ENCODE measurements at regions not wholly inside any gene's neighbourhood (a gene's known extent, or its start where the extent isn't known, plus 50 kb on each side); places are given as distances from the start of the nearest gene placed in this dataset.

DNA sequence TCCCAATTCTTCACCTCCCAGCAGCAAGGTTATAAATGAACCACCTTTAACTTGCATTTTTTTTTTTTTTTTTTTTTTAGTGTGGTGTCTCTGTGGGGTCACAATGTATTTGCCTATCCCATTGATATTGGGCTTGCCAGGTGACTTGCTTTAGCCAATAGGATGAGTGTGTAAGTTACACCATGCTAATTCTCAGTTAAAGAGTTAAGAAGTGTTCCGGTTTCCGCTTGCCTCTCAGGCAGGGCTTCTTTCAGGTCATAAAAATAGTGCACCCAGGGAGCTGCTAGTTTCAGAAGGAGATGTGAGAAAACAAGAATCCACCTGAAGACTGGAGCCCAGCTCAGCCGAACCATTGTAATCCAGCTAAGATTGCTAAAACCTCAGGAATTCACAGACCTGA, 84.2 kb upstream of the PTPRD start:
- Histone ChIP-seq H3K4me1 (ENCODE audit: insufficient read depth, poor library complexity, severe bottlenecking) (no peaks in the 10 kb centered on the region), H3K4me3 (ENCODE audit: severe bottlenecking) (no peak overlapping the region), H3K36me3 (ENCODE audit: low read depth) (no peaks in the 10 kb centered on the region), H3K27me3 (ENCODE audit: insufficient read depth, poor library complexity, severe bottlenecking) (peaks cover 3% of the 10 kb centered on the region), H3K27ac (ENCODE audit: poor library complexity, severe bottlenecking) (no peak overlapping the region), H3K9me3 (ENCODE audit: severe bottlenecking) (no peaks in the 10 kb centered on the region)
- no peak for ATAC-seq (ENCODE audit: low read depth)
- no peak for DNase-seq (ENCODE audit: low spot score)
- no peak for TF ChIP-seq CTCF (IDR thresholded peaks at IDR 0.05; ENCODE audit: poor library complexity, severe bottlenecking)

GRCh38 chr9:10700291-10700690, 87.5 kb upstream of the PTPRD start:
- peaks cover 3% of the 10 kb centered on the region for H3K27me3 ChIP-seq (ENCODE audit: insufficient read depth, poor library complexity, severe bottlenecking)
- no peak overlapping the region for H3K4me3 ChIP-seq (ENCODE audit: severe bottlenecking)
- ATAC-seq (ENCODE audit: low read depth): no peak
- no peaks in the 10 kb centered on the region for H3K9me3 ChIP-seq (ENCODE audit: severe bottlenecking)
- no peaks in the 10 kb centered on the region for H3K36me3 ChIP-seq (ENCODE audit: low read depth)
- no peak overlapping the region for H3K27ac ChIP-seq (ENCODE audit: poor library complexity, severe bottlenecking)
- TF ChIP-seq CTCF (IDR thresholded peaks at IDR 0.05; ENCODE audit: poor library complexity, severe bottlenecking): no peak
- no peaks in the 10 kb centered on the region for H3K4me1 ChIP-seq (ENCODE audit: insufficient read depth, poor library complexity, severe bottlenecking)
- DNase-seq (ENCODE audit: low spot score): no peak

GRCh38 chr9:10700915-10701314, 88.1 kb upstream of the PTPRD start:
- H3K9me3 ChIP-seq (ENCODE audit: severe bottlenecking): no peaks in the 10 kb centered on the region

GRCh38 chr9:10701906-10702305, 89.1 kb upstream of the PTPRD start:
- no peak overlapping the region for H3K27ac ChIP-seq (ENCODE audit: poor library complexity, severe bottlenecking)
- DNase-seq (ENCODE audit: low spot score) (no peak), ATAC-seq (ENCODE audit: low read depth) (no peak)
- peaks cover 3% of the 10 kb centered on the region for H3K27me3 ChIP-seq (ENCODE audit: insufficient read depth, poor library complexity, severe bottlenecking)
- H3K4me3 ChIP-seq (ENCODE audit: severe bottlenecking): no peak overlapping the region
- no peak for TF ChIP-seq CTCF (IDR thresholded peaks at IDR 0.05; ENCODE audit: poor library complexity, severe bottlenecking)
- H3K36me3 ChIP-seq (ENCODE audit: low read depth): no peaks in the 10 kb centered on the region
- no peaks in the 10 kb centered on the region for H3K9me3 ChIP-seq (ENCODE audit: severe bottlenecking)
- no peaks in the 10 kb centered on the region for H3K4me1 ChIP-seq (ENCODE audit: insufficient read depth, poor library complexity, severe bottlenecking)

More at GRCh38 chr9:10700915-10701314, 88.1 kb upstream of the PTPRD start:
- no peaks in the 10 kb centered on the region for H3K36me3 ChIP-seq (ENCODE audit: low read depth)
- peaks cover 3% of the 10 kb centered on the region for H3K27me3 ChIP-seq (ENCODE audit: insufficient read depth, poor library complexity, severe bottlenecking)
- H3K4me1 ChIP-seq (ENCODE audit: insufficient read depth, poor library complexity, severe bottlenecking): no peaks in the 10 kb centered on the region
- TF ChIP-seq CTCF (IDR thresholded peaks at IDR 0.05; ENCODE audit: poor library complexity, severe bottlenecking): no peak
- DNase-seq (ENCODE audit: low spot score) (no peak), ATAC-seq (ENCODE audit: low read depth) (no peak)
- no peak overlapping the region for H3K4me3 ChIP-seq (ENCODE audit: severe bottlenecking)
- H3K27ac ChIP-seq (ENCODE audit: poor library complexity, severe bottlenecking): no peak overlapping the region

DNA sequence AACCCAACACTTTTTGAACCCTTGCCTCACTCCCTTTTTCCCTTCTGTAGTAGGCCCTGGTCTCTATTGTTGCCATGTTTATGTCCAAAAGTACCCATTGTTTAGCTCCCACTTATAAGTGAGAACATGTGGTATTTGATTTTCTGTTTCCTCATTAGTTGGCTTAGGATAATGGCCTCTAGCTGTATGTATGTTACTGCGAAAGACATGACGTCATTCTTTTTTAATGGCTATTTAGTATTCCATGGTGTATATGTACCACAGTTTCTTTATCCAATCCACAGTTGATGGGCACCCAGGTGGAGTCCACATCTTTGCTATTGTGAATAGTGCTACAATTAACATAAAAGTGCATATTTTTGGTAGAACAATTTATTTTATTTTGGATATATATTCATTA, 90.3 kb upstream of the PTPRD start:
- no peak overlapping the region for H3K4me3 ChIP-seq (ENCODE audit: severe bottlenecking)
- H3K9me3 ChIP-seq (ENCODE audit: severe bottlenecking): no peaks in the 10 kb centered on the region
- DNase-seq (ENCODE audit: low spot score) (no peak), ATAC-seq (ENCODE audit: low read depth) (no peak)
- H3K27me3 ChIP-seq (ENCODE audit: insufficient read depth, poor library complexity, severe bottlenecking): peaks cover 7% of the 10 kb centered on the region
- no peak for TF ChIP-seq CTCF (IDR thresholded peaks at IDR 0.05; ENCODE audit: poor library complexity, severe bottlenecking)
- no peak overlapping the region for H3K27ac ChIP-seq (ENCODE audit: poor library complexity, severe bottlenecking)
- H3K4me1 ChIP-seq (ENCODE audit: insufficient read depth, poor library complexity, severe bottlenecking): no peaks in the 10 kb centered on the region
- no peaks in the 10 kb centered on the region for H3K36me3 ChIP-seq (ENCODE audit: low read depth)

Measured in RWPE2 (cell line).